ENCODE measurements at regions not wholly inside any gene's neighbourhood (a gene's known extent, or its start where the extent isn't known, plus 50 kb on each side); places are given as distances from the start of the nearest gene placed in this dataset.

DNA sequence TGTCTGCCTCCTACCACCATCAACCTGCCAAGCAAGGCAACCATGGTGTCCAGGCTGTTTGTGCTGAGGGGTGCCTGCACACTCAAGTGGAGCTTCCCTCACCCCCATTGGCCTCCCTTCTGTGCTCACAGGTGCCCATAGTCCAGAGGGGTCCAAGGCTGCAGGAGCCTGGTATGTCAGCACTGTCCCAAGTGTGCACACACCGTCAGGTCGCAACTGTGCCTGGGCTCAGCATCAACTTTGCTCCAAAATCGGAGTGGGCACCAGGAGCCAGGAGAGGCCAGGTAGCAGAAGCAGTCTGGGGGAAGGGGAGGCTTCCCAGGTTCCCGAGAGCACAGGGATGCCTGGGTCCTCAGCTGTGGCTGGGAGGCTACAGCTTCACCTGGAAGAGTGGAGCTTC is 1528.2 kb upstream of the SLC39A10 start:
- RAD21 ChIA-PET (ENCODE audit: unreplicated experiment) = no interaction called here
- ATAC-seq = no peak
- H4K20me1 ChIP-seq (ENCODE audit: control insufficient read depth, insufficient read depth) = no peaks in the 10 kb centered on the region
- H3K4me1 ChIP-seq (ENCODE audit: control insufficient read depth, insufficient read depth, low read length) = no peaks in the 10 kb centered on the region
- H3K4me3 ChIP-seq = no peak overlapping the region
- in situ Hi-C loops (cut with MboI) = no loop called here
- intact Hi-C loops (cut with micrococcal nuclease; ENCODE audit: unreplicated experiment) = no loop called here
- SMC1A ChIA-PET (ENCODE audit: uncharacterized antibody, unreplicated experiment) = interaction anchor here (1.0 kb wide), 1 partner anchor 65 kb away, joined by 3 read pairs; no protein-coding TSS in a partner anchor
- no peak for DNase-seq (ENCODE audit: low read depth, low spot score)
- no peaks in the 10 kb centered on the region for H3K36me3 ChIP-seq (ENCODE audit: control insufficient read depth in 2 of 2, insufficient read depth in 2 of 2, low read length in 1 of 2)
- WGBS (ENCODE audit: insufficient coverage, insufficient replicate concordance, low lambda C conversion rate, missing lambda C conversion rate) = 24% methylated on average over 4 of the region's 4 CpGs
- H3K9ac ChIP-seq (ENCODE audit: control insufficient read depth, insufficient read depth, low read length) = no peak overlapping the region
- FAIRE-seq = no peak
- CTCF ChIA-PET = no interaction called here
- no peaks in the 10 kb centered on the region for H3K9me3 ChIP-seq (replicated peaks; ENCODE audit: control insufficient read depth, insufficient read depth, low read length)
- TF ChIP-seq PAX8 (IDR thresholded peaks at IDR 0.05) = no peak
- TF ChIP-seq, protein P1, sequence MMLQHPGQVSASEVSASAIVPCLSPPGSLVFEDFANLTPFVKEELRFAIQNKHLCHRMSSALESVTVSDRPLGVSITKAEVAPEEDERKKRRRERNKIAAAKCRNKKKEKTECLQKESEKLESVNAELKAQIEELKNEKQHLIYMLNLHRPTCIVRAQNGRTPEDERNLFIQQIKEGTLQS (IDR thresholded peaks at IDR 0.05; ENCODE audit: borderline replicate concordance, extremely low read depth, low read depth, low read length) = no peak
- no peak for TF ChIP-seq CHD2 (IDR thresholded peaks at IDR 0.05; ENCODE audit: borderline replicate concordance, low read depth, low read length)
- TF ChIP-seq NR2C2 (IDR thresholded peaks at IDR 0.05; ENCODE audit: borderline replicate concordance, control insufficient read depth, insufficient read length, low read depth) = no peak
- TF ChIP-seq STAT3 (IDR thresholded peaks at IDR 0.05; ENCODE audit: low read depth, low read length) = no peak
- no peak for TF ChIP-seq HDAC6 (IDR thresholded peaks at IDR 0.05; ENCODE audit: unreplicated experiment)
- no peak for TF ChIP-seq ZNF274 (IDR thresholded peaks at IDR 0.05; ENCODE audit: insufficient read depth, insufficient read length)
- TF ChIP-seq EZH2 (IDR thresholded peaks at IDR 0.05; ENCODE audit: borderline replicate concordance, control insufficient read depth, low read depth, low read length) = no peak
- TF ChIP-seq MTA2 (IDR thresholded peaks at IDR 0.05; ENCODE audit: low read depth) = no peak
- TF ChIP-seq IRF4 (IDR thresholded peaks at IDR 0.05; ENCODE audit: low read depth, low read length) = no peak
- TF ChIP-seq HDGF (IDR thresholded peaks at IDR 0.05) = no peak
- TF ChIP-seq NR2C1 (IDR thresholded peaks at IDR 0.05) = no peak
- TF ChIP-seq, protein P2, sequence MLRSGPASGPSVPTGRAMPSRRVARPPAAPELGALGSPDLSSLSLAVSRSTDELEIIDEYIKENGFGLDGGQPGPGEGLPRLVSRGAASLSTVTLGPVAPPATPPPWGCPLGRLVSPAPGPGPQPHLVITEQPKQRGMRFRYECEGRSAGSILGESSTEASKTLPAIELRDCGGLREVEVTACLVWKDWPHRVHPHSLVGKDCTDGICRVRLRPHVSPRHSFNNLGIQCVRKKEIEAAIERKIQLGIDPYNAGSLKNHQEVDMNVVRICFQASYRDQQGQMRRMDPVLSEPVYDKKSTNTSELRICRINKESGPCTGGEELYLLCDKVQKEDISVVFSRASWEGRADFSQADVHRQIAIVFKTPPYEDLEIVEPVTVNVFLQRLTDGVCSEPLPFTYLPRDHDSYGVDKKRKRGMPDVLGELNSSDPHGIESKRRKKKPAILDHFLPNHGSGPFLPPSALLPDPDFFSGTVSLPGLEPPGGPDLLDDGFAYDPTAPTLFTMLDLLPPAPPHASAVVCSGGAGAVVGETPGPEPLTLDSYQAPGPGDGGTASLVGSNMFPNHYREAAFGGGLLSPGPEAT (IDR thresholded peaks at IDR 0.05; ENCODE audit: low read depth) = no peak
- TF ChIP-seq WRNIP1 (IDR thresholded peaks at IDR 0.05; ENCODE audit: borderline replicate concordance, low read depth, low read length) = no peak
- no peak for TF ChIP-seq ESRRA (IDR thresholded peaks at IDR 0.05; ENCODE audit: low read length)
- TF ChIP-seq, protein P3, sequence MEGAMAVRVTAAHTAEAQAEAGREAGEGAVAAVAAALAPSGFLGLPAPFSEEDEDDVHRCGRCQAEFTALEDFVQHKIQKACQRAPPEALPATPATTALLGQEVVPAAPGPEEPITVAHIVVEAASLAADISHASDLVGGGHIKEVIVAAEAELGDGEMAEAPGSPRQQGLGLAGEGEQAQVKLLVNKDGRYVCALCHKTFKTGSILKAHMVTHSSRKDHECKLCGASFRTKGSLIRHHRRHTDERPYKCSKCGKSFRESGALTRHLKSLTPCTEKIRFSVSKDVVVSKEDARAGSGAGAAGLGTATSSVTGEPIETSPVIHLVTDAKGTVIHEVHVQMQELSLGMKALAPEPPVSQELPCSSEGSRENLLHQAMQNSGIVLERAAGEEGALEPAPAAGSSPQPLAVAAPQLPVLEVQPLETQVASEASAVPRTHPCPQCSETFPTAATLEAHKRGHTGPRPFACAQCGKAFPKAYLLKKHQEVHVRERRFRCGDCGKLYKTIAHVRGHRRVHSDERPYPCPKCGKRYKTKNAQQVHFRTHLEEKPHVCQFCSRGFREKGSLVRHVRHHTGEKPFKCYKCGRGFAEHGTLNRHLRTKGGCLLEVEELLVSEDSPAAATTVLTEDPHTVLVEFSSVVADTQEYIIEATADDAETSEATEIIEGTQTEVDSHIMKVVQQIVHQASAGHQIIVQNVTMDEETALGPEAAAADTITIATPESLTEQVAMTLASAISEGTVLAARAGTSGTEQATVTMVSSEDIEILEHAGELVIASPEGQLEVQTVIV (IDR thresholded peaks at IDR 0.05; ENCODE audit: borderline replicate concordance, partially characterized antibody) = no peak
- TF ChIP-seq YBX1 (IDR thresholded peaks at IDR 0.05) = no peak
- H3K27me3 ChIP-seq (replicated peaks in 1 of 2; ENCODE audit: control insufficient read depth in 2 of 2, insufficient read depth in 2 of 2, low read length in 1 of 2) = no peaks in the 10 kb centered on the region
- POLR2A ChIA-PET = interaction anchor here (1.0 kb wide), 1 partner anchor 24 kb away, joined by 3 read pairs; no protein-coding TSS in a partner anchor
- no peaks in the 10 kb centered on the region for H3K79me2 ChIP-seq (ENCODE audit: control insufficient read depth, insufficient read depth, low read length)
- H3K27ac ChIP-seq (ENCODE audit: control insufficient read depth, insufficient read depth) = no peak overlapping the region
- no peak overlapping the region for H2AFZ ChIP-seq (ENCODE audit: control insufficient read depth, low read depth, low read length)
- no TSS peak for BruUV-seq (replicated peaks)
- H3K4me2 ChIP-seq (ENCODE audit: control insufficient read depth, insufficient read depth) = no peak overlapping the region

Measured in GM12878 (cell line).